Middle frontal gyrus (tissue), 1 donor: ENCODE measurements at regions not wholly inside any gene's neighbourhood (a gene's known extent, or its start where the extent isn't known, plus 50 kb on each side); places are given as distances from the start of the nearest gene placed in this dataset.

Source experiments
- DNase-seq: peaks from one replicate; pipeline ENCODE4 v3.0.0-alpha.2; 2015; ENCODE audit warnings: low spot score; ENCODE audit errors: extremely low spot score

- no peak for DNase-seq
Observed at GRCh38 chr1:58997060-58997411, 213.2 kb upstream of the JUN start.

DNA sequence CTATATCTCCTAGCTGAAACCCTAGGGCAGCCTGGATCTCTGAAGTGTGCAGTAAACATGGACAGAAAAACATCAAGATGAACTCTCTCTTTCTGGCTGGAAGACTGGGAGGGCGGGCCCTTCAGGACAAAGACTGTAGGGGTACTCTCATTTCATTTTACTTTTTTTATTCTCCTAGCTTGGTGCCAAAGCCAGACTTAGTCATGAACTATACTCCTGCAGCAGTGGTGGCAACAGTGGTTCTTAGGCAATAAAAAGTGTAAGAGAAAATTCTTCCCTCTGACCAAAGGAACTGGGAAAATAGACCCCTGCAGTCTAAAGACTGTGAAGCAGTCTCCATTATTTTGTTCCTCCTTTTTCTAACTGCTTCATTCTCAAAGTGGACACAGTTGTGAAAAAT, 213.8 kb upstream of the JUN start:
- DNase-seq, result no peak

GRCh38 chr1:58999676-59000075, 215.8 kb upstream of the JUN start:
- DNase-seq, result no peak

DNA sequence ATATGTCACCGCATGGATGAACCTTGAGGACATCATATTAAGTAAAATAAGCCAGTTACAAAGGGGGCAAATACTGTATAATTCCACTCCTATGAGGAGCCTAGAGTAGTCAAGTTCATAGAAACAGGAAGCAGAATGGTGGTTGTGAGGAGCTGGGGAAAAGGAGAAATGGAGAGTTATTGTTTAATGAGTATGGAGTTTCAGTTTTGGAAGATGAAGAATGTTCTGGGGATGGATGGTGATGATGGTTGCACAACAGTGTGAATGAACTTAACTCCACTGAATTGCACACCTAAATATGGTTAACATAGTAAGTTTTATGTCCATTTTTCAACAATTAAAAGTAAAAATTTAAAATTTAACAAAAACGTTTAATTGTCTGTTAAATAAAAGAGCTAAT, 220.9 kb upstream of the JUN start:
- no peak for DNase-seq

DNA sequence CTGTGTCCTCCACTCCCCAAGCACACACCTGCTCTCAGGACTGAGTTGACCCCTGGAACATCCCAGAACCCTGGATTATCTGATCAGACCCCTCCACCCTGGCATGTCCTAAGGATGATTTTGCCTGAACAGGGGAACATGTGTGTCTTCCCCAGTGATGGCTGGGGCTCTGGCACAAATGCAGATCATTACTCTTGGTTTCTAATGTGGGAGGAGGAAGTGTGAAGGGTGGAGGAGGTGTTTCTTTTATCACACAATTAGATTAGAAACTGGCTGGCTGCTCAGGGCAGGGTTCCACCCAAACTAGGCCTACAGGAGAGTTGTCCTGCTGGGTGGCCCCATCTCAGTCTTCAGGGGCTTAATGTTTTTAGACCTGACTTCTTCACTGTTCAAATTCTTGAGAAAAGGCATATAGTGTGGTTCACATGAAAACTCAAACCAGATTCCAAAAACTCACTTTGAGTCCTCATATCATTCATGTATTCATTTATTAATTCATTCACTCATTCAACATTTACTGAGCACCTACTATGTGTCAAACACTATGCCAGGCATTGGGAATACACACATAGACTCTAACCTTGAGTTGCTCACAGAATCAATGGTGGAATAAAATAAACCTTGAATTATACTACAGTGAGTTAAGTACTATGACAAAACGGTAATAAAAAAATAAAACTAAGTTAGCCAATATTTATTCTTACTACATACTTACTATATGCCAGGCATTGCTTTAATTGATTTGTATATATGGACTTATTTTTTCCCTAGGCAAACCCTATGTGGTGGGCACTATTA, 221.8 kb upstream of the JUN start:
- DNase-seq, result no peak

DNA sequence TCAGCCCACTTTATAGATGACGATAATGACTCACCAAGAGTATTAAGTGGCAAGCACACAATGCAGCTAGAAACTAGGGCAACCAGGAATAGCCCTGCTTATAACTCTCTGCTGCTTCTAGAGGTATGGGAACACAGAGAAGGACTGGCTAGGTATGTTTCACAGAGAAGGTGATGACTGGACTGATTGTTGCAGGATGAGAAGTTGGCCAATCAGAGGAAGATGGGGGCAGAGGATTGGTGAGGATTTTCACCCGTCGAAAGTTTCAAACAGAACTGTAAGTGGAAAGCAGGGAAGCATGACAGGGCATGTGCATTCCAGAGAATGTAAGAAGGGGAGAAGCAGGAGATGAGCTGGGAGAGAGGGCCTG, 222.4 kb upstream of the JUN start:
- no peak for DNase-seq

DNA sequence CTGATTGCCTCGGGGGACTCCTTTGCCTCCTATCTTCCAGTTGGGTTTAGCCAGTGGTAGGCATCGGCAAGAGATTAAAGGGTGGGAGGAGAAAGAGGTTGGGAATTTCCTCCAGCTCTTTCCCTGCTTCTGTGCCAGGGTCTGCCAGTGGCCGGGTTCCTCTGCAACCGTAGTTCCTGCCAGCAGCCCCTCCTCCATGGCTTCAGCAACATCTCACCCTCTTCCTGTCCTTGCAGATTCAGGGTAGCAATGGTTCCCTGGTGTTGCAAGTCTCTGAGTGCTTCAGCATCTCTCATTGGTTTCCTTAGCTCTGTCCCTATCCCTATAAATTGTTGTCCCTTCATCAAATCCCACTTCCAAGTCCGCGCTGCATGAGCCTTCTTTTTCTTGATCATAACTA, 223.1 kb upstream of the JUN start:
- no peak for DNase-seq

DNA sequence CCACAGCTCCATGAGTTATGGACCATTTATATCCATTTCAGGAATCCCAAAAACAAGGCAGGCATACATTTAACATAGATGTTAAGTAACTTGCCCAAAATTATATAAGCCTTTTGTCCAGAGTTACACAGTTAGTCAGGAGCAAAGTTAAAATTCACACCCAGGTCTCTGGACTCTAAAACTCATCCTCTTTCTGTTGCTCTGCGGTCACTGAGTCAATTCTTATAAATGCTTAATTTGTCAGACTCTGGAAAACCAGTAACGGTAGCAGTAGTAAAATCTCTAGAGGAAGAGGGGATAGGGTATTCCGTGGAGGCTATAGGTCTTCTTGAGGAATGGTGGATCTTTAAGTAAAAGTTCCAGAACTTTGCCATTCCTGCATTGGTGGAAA, 223.6 kb upstream of the JUN start:
- DNase-seq, result no peak

DNA sequence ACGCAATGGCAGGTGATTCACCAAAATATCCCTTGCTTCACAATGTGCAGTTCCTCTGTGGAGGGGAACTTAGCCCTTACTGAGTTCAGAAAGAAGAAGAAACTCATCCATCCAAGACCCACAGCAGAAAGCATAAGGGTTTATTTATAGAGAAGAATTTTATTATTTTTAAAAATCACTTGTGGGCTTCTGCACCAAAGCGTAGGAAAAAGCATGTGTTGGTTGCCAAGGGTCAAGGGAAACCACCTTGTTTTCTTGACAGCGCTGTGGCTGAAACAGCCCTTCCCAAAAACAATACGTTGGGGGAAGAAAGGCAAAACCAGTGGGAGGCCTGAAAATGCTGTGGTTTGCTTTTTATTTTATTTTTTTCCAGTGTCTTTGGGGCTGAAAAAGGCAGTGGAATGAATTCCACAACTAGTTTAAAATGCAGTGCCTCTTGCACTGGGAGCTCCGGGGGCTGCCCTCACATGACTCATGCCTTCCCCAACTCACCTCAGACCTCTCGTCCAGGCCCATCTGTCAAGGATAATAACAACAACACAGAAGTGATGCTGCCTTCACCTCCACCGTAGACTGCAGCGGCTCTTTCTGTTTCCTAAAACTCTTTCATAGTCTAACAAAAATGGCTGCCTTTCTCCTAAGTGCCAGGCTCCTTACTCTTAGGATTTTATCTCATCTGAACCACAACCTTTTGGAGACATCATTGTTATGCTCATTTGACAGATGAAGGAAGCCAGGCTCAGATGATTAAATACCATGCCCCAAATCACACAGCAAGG, 224.2 kb upstream of the JUN start:
- DNase-seq, result no peak

- no peak for DNase-seq
Observed at GRCh38 chr1:59008599-59009347, 224.9 kb upstream of the JUN start.

GRCh38 chr1:59011663-59012062, 227.8 kb upstream of the JUN start:
- DNase-seq, result no peak

GRCh38 chr1:59012378-59012777, 228.5 kb upstream of the JUN start:
- no peak for DNase-seq

GRCh38 chr1:59013276-59013927, 229.6 kb upstream of the JUN start:
- DNase-seq, result no peak

DNA sequence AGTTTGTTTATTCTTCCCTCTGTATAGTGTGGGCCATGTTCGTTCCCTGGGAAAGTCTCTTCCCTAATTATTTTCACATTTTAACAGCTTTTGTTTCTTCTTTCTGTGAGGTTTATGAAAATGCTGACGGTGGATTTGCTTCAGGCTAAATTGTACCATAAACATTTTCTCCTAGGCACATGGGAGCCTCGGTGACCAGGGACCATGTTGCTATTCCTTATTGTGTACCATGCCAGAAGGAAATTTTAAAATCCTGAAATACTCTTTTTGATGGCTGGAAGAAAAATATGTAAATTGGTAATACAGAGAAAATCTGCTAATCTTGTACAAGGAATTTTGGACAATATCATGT, 230.1 kb upstream of the JUN start:
- DNase-seq, result no peak

- no peak for DNase-seq
Observed at GRCh38 chr1:59014827-59015226, 231.0 kb upstream of the JUN start.

- DNase-seq, result no peak
Observed at GRCh38 chr1:59015708-59016107, 231.9 kb upstream of the JUN start.

DNA sequence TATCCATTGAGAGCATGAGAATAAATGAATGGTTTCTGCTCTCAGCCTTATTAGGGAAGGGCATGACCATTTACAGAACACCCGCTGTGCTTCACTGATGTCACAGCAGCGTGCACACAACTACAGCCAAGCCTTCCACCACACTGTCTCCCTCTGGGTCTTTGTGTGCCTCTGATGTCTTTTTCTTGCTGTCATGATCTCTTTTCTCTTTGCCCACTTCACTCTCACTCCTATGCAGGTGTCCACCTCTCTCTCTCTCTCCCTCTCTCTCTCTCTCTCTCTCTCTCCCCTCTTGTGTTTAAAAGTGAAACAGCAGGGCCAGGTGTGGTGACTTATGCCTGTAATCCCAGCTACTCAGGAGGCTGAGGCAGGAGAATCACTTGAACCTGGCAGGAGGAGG, 232.5 kb upstream of the JUN start:
- DNase-seq, result no peak

GRCh38 chr1:59017501-59018231, 233.8 kb upstream of the JUN start:
- DNase-seq, result no peak

GRCh38 chr1:59018446-59018845, 234.6 kb upstream of the JUN start:
- no peak for DNase-seq

DNA sequence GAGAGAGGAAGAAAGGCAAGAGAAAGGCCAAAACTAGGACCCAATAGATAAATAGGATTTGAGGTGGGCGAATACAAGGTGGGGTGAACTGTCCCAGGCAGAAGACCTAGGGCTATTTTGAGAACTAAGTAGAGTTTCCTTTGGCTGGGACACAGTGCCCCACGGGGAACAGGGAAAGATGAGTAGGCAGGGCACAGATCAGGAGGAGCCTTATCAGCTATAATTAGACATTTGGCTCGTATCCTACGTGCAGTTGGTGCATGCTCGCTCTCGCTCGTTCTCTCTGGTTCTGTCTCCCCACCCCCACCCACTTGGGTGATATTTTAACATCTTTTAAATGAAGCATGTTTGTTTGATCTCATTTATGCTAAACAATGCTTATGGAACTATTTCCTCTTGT, 235.0 kb upstream of the JUN start:
- no peak for DNase-seq
